Heart left ventricle (tissue), 13 donors: ENCODE measurements at regions not wholly inside any gene's neighbourhood (a gene's known extent, or its start where the extent isn't known, plus 50 kb on each side); places are given as distances from the start of the nearest gene placed in this dataset.

Experiments used
- CTCF ChIP-seq, 12 donors: fragments of 200-600 bp; sonication (generic) in 4 of 12; IDR thresholded peaks; one replicate each; pipeline versions ENCODE4 v1.5.0 to v1.8.0; 2018 to 2022; ENCODE audit warnings: antibody characterized with exemption in 12 of 12, mild to moderate bottlenecking in 5 of 12
- POLR2A ChIP-seq, 2 donors: fragments of 450-650 bp; IDR thresholded peaks; one replicate each; pipeline ENCODE4 v1.6.1; 2017; ENCODE audit warnings: antibody characterized with exemption in 2 of 2, mild to moderate bottlenecking in 2 of 2, moderate library complexity in 2 of 2
- donor health status: ischemic (EF 13 %, LVEDD 7.1; RV severe dilation, severe dysfunction).
- donor health status: DM: no; HTN: yes; CAD: no.
- donor health status: DM: no; HTN: no; CAD: no.
- donor health status: ischemic (EF 25% LVEDD 6.9; RV normal size, moderate dysfunction).
- donor health status: ischemic (EF 25% LVEDD 5.7; RV mildly dilated, moderate dysfunction).
- donor health status: ischemic (EF 35%, LVEDD 5.7; RV mildly dilated, moderate dysfunction).
- donor health status: nonischemic (EF 11% LVEDD 7.7; RV severe dilation, severe dysfunction).
- donor health status: DM: yes; HTN: yes; CAD: no.
- donor health status: PGD.
- donor health status: ischemic (EF 29% LVEDD 5.4; RV normal size, mild dysfunction).
- donor health status: nonischemic (EF 23%, LVEDD 6.1; RV moderate dilation, normal function).

- TF ChIP-seq CTCF (IDR thresholded peaks at IDR 0.05) (no peak), POLR2A (IDR thresholded peaks at IDR 0.05) (no peak)
Observed at GRCh38 chr7:130896051-130896881, 162.3 kb upstream of the KLF14 start.
